IMR-90 (cell line): ENCODE measurements at regions not wholly inside any gene's neighbourhood (a gene's known extent, or its start where the extent isn't known, plus 50 kb on each side); places are given as distances from the start of the nearest gene placed in this dataset.

Experiments
- ATAC-seq: fragments of 200-7000 bp; cut with Tn5 transposase; 2 replicates; pipeline ENCODE4 v1.9.1; 2020; ENCODE audit warnings: low read depth, mild to moderate bottlenecking, moderate library complexity
- BruUV-seq: library from RNA; stranded (reverse); fragments of 400-500 nt; replicated peaks from 2 replicates; lab custom pipeline; 2021; lab: Mats Ljungman, UMichigan
- CTCF ChIA-PET: fragments of 300-600 bp; formaldehyde crosslinking; extraction: SDS; loops from one replicate; lab custom pipeline; 2021; ENCODE audit warnings: antibody characterized with exemption; lab: Yijun Ruan, JAX
- POLR2A ChIA-PET: fragments of 300-600 bp; sonication (Branson Sonifier 250); formaldehyde crosslinking; loops from one replicate; lab custom pipeline; 2022; ENCODE audit warnings: antibody characterized with exemption; ENCODE audit not compliant: unreplicated experiment; lab: Charles Lee
- DNase-seq: peaks from one replicate; pipeline ENCODE4 v3.0.0; 2013
- H2AFZ ChIP-seq: replicated peaks from 2 replicates; pipeline ENCODE3; 2013; ENCODE audit warnings: low read length, mild to moderate bottlenecking; ENCODE audit not compliant: poor library complexity
- H2AK5ac ChIP-seq: 2 replicates; pipeline ENCODE4 v1.6.1; 2013; ENCODE audit warnings: low read depth, low read length, inconsistent platforms
- H2AK9ac ChIP-seq: replicated peaks from 2 replicates; pipeline ENCODE3; 2013; ENCODE audit warnings: mild to moderate bottlenecking, low read depth, low read length, moderate library complexity; ENCODE audit not compliant: poor library complexity
- H2BK120ac ChIP-seq: 2 replicates; pipeline ENCODE4 v1.6.1; 2013; ENCODE audit warnings: low read depth, low read length, inconsistent platforms
- H2BK15ac ChIP-seq: 3 replicates; pipeline ENCODE4 v1.6.1; 2013; ENCODE audit warnings: low read depth, low read length, inconsistent platforms
- H2BK20ac ChIP-seq: 2 replicates; pipeline ENCODE4 v1.6.1; 2013; ENCODE audit warnings: low read depth, mild to moderate bottlenecking, inconsistent platforms, low read length, moderate library complexity
- H2BK5ac ChIP-seq: 2 replicates; pipeline ENCODE4 v1.6.1; 2013; ENCODE audit warnings: mild to moderate bottlenecking, low read depth, low read length, inconsistent platforms; ENCODE audit not compliant: poor library complexity, severe bottlenecking
- H3K14ac ChIP-seq: replicated peaks from 2 replicates; pipeline ENCODE4 v1.6.1; 2013; ENCODE audit warnings: low read depth, low read length, inconsistent platforms
- H3K18ac ChIP-seq: 2 replicates; pipeline ENCODE4 v1.6.1; 2013; ENCODE audit warnings: low read depth, low read length, control low read depth
- H3K23ac ChIP-seq: 2 replicates; pipeline ENCODE4 v1.6.1; 2013; ENCODE audit warnings: low read depth, low read length, inconsistent platforms
- H3K27ac ChIP-seq: 2 replicates; pipeline ENCODE4 v1.5.1; 2013; ENCODE audit warnings: mild to moderate bottlenecking, control low read depth, low read length; ENCODE audit not compliant: insufficient read depth
- H3K27me3 ChIP-seq: 2 replicates; pipeline ENCODE4 v1.6.1; 2013; ENCODE audit warnings: low read length; ENCODE audit not compliant: control insufficient read depth, insufficient read depth
- H3K36me3 ChIP-seq: 2 replicates; pipeline ENCODE4 v1.6.1; 2013; ENCODE audit warnings: low read length, mixed read lengths; ENCODE audit not compliant: control insufficient read depth, insufficient read depth
- H3K4ac ChIP-seq: 2 replicates; pipeline ENCODE4 v1.6.1; 2013; ENCODE audit warnings: low read depth, low read length, inconsistent platforms
- H3K4me1 ChIP-seq: 2 replicates; pipeline ENCODE4 v1.6.1; 2013; ENCODE audit warnings: low read length, mixed read lengths; ENCODE audit not compliant: control insufficient read depth, insufficient read depth
- H3K4me2 ChIP-seq: 2 replicates; pipeline ENCODE4 v1.6.1; 2013; ENCODE audit warnings: low read depth, mild to moderate bottlenecking, control low read depth, low read length, moderate library complexity
- H3K4me3 ChIP-seq: 2 replicates; pipeline ENCODE4 v1.5.1; 2013; ENCODE audit warnings: low read depth, mild to moderate bottlenecking, control low read depth, low read length, moderate library complexity; ENCODE audit not compliant: insufficient read depth
- H3K56ac ChIP-seq: 2 replicates; pipeline ENCODE4 v1.6.1; 2013; ENCODE audit warnings: low read length, inconsistent platforms; ENCODE audit not compliant: insufficient read depth; ENCODE audit errors: extremely low read depth
- H3K79me1 ChIP-seq, 2 experiments: 2 replicates each; pipeline ENCODE4 v1.6.1; 2013; ENCODE audit warnings: low read length in 2 of 2, inconsistent platforms in 1 of 2, low read depth in 1 of 2
- H3K9ac ChIP-seq: 2 replicates; pipeline ENCODE4 v1.6.1; 2013; ENCODE audit warnings: low read depth, low read length, control low read depth
- H3K9me1 ChIP-seq: 2 replicates; pipeline ENCODE4 v1.6.1; 2013; ENCODE audit warnings: low read length, inconsistent platforms; ENCODE audit not compliant: insufficient read depth
- H3K9me3 ChIP-seq: 2 replicates; pipeline ENCODE4 v1.6.1; 2013; ENCODE audit warnings: low read length; ENCODE audit not compliant: control insufficient read depth, insufficient read depth
- H4K20me1 ChIP-seq: 2 replicates; pipeline ENCODE4 v1.6.1; 2013; ENCODE audit warnings: low read length, inconsistent platforms; ENCODE audit not compliant: insufficient read depth
- H4K5ac ChIP-seq: 2 replicates; pipeline ENCODE4 v1.6.1; 2013; ENCODE audit warnings: mild to moderate bottlenecking, low read depth, low read length, control low read depth
- H4K8ac ChIP-seq, 2 experiments: 2 replicates each; pipeline ENCODE4 v1.6.1; 2013; ENCODE audit warnings: low read depth in 2 of 2, low read length in 2 of 2, control low read depth in 1 of 2, inconsistent platforms in 1 of 2
- H4K91ac ChIP-seq: 2 replicates; pipeline ENCODE4 v1.6.1; 2013; ENCODE audit warnings: low read depth, low read length, inconsistent platforms; ENCODE audit not compliant: insufficient read depth
- CEBPB ChIP-seq: IDR thresholded peaks from 2 replicates; pipeline ENCODE4 v1.6.1; 2012; ENCODE audit warnings: low read depth, low read length, improper control_type of control experiment
- CHD1 ChIP-seq: IDR thresholded peaks from 2 replicates; pipeline ENCODE4 v1.6.1; 2012; ENCODE audit warnings: low read depth, low read length, improper control_type of control experiment
- FOS ChIP-seq: fragments of 150-350 bp; IDR thresholded peaks from 2 replicates; pipeline ENCODE4 v1.6.1; 2016; ENCODE audit warnings: low read depth, low read length
- RAD21 ChIP-seq: IDR thresholded peaks from 2 replicates; pipeline ENCODE4 v1.6.1; 2012; ENCODE audit warnings: low read length, improper control_type of control experiment
- RCOR1 ChIP-seq: IDR thresholded peaks from 2 replicates; pipeline ENCODE4 v1.6.1; 2012; ENCODE audit warnings: mild to moderate bottlenecking, low read length, improper control_type of control experiment; ENCODE audit not compliant: insufficient replicate concordance
- SMC3 ChIP-seq: fragments of 150-350 bp; IDR thresholded peaks from 2 replicates; pipeline ENCODE4 v1.6.1; 2016; ENCODE audit warnings: low read depth, mild to moderate bottlenecking, antibody characterized with exemption, low read length, moderate library complexity
- WGBS, 2 experiments: methylation state at CpG; one replicate each; pipeline versions ENCODE4 v1.1.5 to v1.1.7; 2013; ENCODE audit warnings: missing lambda C conversion rate in 2 of 2; ENCODE audit not compliant: insufficient read length in 1 of 2; ENCODE audit errors: extremely low coverage in 2 of 2; 5-methylcytosine and 5-hydroxymethylcytosine counted together
- dilution Hi-C: fragments of 300-500 bp; cut with HindIII; formaldehyde crosslinking; loops from one replicate; pipeline ENCODE4 v1.14.3; 2018; ENCODE audit warnings: low sequenced_read_pairs; ENCODE audit not compliant: unreplicated experiment
- in situ Hi-C: fragments of 300-500 bp; cut with MboI; formaldehyde crosslinking; loops from 3 replicates; pipeline ENCODE4 v1.14.3; 2019; ENCODE audit warnings: low sequenced_read_pairs, inconsistent platforms, mixed read lengths
- intact Hi-C: fragments of 100-400 bp; cut with micrococcal nuclease; formaldehyde crosslinking; loops from 2 replicates; pipeline ENCODE4 v1.10.0; 2022

DNA sequence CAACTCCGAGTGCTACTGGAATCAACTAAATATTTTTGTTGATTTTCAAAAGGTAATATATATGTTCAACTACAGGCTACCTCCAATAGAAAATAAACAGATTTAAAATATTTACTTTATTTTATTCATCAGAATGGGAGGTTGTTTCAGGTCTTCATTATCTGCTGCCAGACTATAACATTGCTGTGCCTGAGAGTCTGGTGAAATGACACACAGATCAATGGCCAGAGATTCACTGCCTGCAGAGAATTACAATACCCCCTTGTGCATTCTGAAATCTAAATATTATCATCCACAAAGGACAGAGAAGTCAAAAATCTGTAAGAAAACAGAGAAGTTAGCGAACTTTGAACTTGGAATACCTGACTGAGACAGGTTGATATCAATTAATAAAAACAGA, 667.8 kb upstream of the GJE1 start:
- no peak for ATAC-seq
- H3K4me1 ChIP-seq = peaks cover 3% of the 10 kb centered on the region; the same call in 1 of the 2 replicates
- dilution Hi-C loops (no loop called here), intact Hi-C loops (no loop called here), in situ Hi-C loops (no loop called here)
- CTCF ChIA-PET = no interaction called here
- H3K4me3 ChIP-seq = no peak overlapping the region
- no peak overlapping the region; the same call in 1 of the 2 replicates for H2BK120ac ChIP-seq
- H3K9me3 ChIP-seq = no peaks in the 10 kb centered on the region
- no peaks in the 10 kb centered on the region for H3K9me1 ChIP-seq
- H3K27me3 ChIP-seq = no peaks in the 10 kb centered on the region
- no peak overlapping the region for H3K14ac ChIP-seq
- WGBS, 2 experiments = no CpG with 5 or more reads among the region's 2 CpGs
- no peaks in the 10 kb centered on the region; a peak in 1 of 4 replicates for H3K79me1 ChIP-seq
- TF ChIP-seq FOS (no peak), RCOR1 (no peak), SMC3 (no peak), CEBPB (no peak), CHD1 (no peak), RAD21 (no peak)
- H2AK5ac ChIP-seq = no peak overlapping the region
- no peak overlapping the region for H4K91ac ChIP-seq
- DNase-seq = no peak
- H3K4ac ChIP-seq = no peak overlapping the region; the same call in 1 of the 2 replicates
- H3K56ac ChIP-seq = no peak overlapping the region
- H3K4me2 ChIP-seq = no peak overlapping the region
- no peak overlapping the region for H3K23ac ChIP-seq
- H2AFZ ChIP-seq = no peak overlapping the region
- no peak overlapping the region for H4K8ac ChIP-seq
- H4K20me1 ChIP-seq = no peaks in the 10 kb centered on the region
- no peak overlapping the region for H2BK5ac ChIP-seq
- H4K5ac ChIP-seq = no peak overlapping the region
- no peaks in the 10 kb centered on the region for H3K36me3 ChIP-seq
- no peak overlapping the region for H2AK9ac ChIP-seq
- no TSS peak for BruUV-seq
- POLR2A ChIA-PET = no interaction called here
- no peak overlapping the region for H3K27ac ChIP-seq
- H2BK15ac ChIP-seq = no peak overlapping the region
- no peak overlapping the region for H3K18ac ChIP-seq
- H3K9ac ChIP-seq = no peak overlapping the region
- no peak overlapping the region for H2BK20ac ChIP-seq
